Tibial artery (tissue), 4 donors: ENCODE measurements at regions not wholly inside any gene's neighbourhood (a gene's known extent, or its start where the extent isn't known, plus 50 kb on each side); places are given as distances from the start of the nearest gene placed in this dataset.

ENCODE experiments used
- DNase-seq, 2 donors: peaks; one replicate each; pipeline ENCODE4 v3.0.0-alpha.2; 2019
- H3K27ac ChIP-seq, 2 donors: fragments of 200-600 bp; sonication (generic) in 1 of 2; 1 replicate in 1 of 2; 2 replicates in 1 of 2; pipeline ENCODE4 v1.5.1; 2018 to 2019; ENCODE audit warnings: mild to moderate bottlenecking in 1 of 2
- H3K27me3 ChIP-seq, 2 donors: fragments of 200-600 bp; sonication (generic) in 1 of 2; one replicate each; pipeline versions ENCODE4 v1.5.1 to v1.6.0; 2016 to 2019
- H3K36me3 ChIP-seq, 3 donors: fragments of 200-600 bp; sonication (generic) in 2 of 3; one replicate each; pipeline ENCODE4 v1.5.1; 2016 to 2019; ENCODE audit warnings: mild to moderate bottlenecking in 2 of 3
- H3K4me1 ChIP-seq, 4 donors: fragments of 200-600 bp; sonication (generic) in 2 of 4; 1 replicate in 3 of 4; 2 replicates in 1 of 4; pipeline ENCODE4 v1.5.1; 2016 to 2019
- H3K4me3 ChIP-seq, 2 donors: fragments of 200-600 bp; sonication (generic) in 1 of 2; 1 replicate in 1 of 2; 2 replicates in 1 of 2; pipeline ENCODE4 v1.5.1; 2018 to 2019; ENCODE audit warnings: mild to moderate bottlenecking in 2 of 2
- H3K9me3 ChIP-seq, 3 donors: fragments of 200-600 bp; sonication (generic) in 1 of 3; one replicate each; pipeline ENCODE4 v1.5.1; 2016 to 2019
- intact Hi-C: fragments of 100-400 bp; cut with DNase I; formaldehyde crosslinking; loops from one replicate; pipeline ENCODE4 v1.15.0; 2023; ENCODE audit warnings: low total_unique reads
- TF ChIP-seq, protein P1 (sequence below), 2 experiments: fragments of 200-600 bp in 1 of 2; fragments of 450-650 bp in 1 of 2; IDR thresholded peaks; one replicate each; pipeline ENCODE4 v1.5.1; 2017 to 2019; ENCODE audit warnings: antibody characterized with exemption in 2 of 2, mild to moderate bottlenecking in 1 of 2, moderate library complexity in 1 of 2

DNA sequence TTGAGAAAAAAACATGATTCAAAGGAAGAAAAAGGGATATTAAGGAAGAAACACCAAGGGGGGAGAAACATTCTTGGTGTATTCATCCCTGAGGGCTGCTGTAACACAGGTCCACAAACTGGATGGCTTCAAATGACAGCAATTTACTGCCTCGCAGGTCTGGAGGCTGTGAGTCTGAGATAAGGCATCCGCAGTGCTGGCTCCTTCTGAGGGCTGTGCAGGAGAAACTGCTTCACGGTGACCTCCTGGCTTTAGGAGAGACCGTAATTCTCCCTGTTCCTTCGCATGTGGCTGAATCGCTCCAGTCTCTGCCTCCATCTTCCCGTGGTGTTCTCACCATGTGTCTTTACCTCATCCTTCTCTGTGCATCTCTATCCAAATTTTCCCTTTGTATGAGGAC lies 490.7 kb downstream of the EIPR1 start:
- TF ChIP-seq, protein P1, sequence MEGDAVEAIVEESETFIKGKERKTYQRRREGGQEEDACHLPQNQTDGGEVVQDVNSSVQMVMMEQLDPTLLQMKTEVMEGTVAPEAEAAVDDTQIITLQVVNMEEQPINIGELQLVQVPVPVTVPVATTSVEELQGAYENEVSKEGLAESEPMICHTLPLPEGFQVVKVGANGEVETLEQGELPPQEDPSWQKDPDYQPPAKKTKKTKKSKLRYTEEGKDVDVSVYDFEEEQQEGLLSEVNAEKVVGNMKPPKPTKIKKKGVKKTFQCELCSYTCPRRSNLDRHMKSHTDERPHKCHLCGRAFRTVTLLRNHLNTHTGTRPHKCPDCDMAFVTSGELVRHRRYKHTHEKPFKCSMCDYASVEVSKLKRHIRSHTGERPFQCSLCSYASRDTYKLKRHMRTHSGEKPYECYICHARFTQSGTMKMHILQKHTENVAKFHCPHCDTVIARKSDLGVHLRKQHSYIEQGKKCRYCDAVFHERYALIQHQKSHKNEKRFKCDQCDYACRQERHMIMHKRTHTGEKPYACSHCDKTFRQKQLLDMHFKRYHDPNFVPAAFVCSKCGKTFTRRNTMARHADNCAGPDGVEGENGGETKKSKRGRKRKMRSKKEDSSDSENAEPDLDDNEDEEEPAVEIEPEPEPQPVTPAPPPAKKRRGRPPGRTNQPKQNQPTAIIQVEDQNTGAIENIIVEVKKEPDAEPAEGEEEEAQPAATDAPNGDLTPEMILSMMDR (IDR thresholded peaks at IDR 0.05): no peak
- Histone ChIP-seq H3K36me3 (no peaks in the 10 kb centered on the region), H3K27me3 (no peaks in the 10 kb centered on the region), H3K27ac (no peak overlapping the region), H3K4me1 (no peaks in the 10 kb centered on the region), H3K9me3 (no peaks in the 10 kb centered on the region), H3K4me3 (no peak overlapping the region)
- intact Hi-C loops: no loop called here
- DNase-seq: peak in 1 of 2 donors; percentile 15

DNA sequence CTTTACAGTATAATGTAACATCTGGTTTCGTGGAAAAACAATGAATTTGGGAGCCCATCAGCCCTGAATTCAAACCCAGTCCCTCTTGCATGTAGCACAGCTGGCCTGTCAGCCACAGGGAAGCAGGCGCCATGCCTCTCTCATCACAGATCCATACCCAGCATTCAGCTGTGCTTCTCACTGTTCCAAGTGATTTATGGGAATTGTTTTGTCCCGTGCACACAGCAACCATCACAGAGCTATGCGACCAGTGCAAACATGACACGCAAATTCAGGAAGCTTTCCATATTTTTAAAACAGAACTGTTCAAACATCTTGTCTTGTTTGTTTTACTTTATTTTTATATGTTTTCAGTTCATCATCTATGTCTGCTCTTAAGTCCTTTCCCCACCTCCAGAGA lies 496.1 kb downstream of the EIPR1 start:
- H3K4me1 ChIP-seq: no peaks in the 10 kb centered on the region
- no peak overlapping the region for H3K4me3 ChIP-seq
- DNase-seq: no peak
- H3K9me3 ChIP-seq: peaks cover 0 to 6% (median 0%) of the 10 kb centered on the region in 3 donors
- TF ChIP-seq, protein P1 (IDR thresholded peaks at IDR 0.05): no peak
- no peaks in the 10 kb centered on the region for H3K36me3 ChIP-seq
- no peaks in the 10 kb centered on the region for H3K27me3 ChIP-seq
- intact Hi-C loops: no loop called here
- no peak overlapping the region for H3K27ac ChIP-seq

DNA sequence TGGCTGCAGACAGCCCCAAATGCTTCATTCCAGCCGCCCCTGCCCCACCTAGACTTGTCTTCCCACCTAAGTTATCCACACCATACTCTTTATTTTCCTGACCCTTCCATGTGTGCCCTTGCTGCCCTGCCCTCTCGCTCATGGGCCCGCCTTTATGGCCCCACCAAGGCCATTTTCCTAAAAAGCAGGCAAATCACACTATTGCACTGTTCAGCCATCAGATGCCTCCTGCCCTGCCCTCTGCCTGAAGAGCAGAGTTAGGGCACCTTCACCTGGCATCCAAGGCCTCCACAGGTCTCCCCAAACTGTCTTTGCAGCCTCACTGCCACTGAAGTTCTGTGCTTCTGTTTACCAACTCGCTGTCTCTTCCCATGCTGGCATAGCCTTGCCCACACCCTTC lies 496.7 kb downstream of the EIPR1 start:
- no peaks in the 10 kb centered on the region for H3K36me3 ChIP-seq
- intact Hi-C loops: no loop called here
- H3K9me3 ChIP-seq: peaks cover 0 to 6% (median 0%) of the 10 kb centered on the region in 3 donors
- H3K4me1 ChIP-seq: no peaks in the 10 kb centered on the region
- DNase-seq: peak in 1 of 2 donors; percentile 20
- H3K4me3 ChIP-seq: no peak overlapping the region
- TF ChIP-seq, protein P1 (IDR thresholded peaks at IDR 0.05): no peak
- H3K27me3 ChIP-seq: no peaks in the 10 kb centered on the region
- H3K27ac ChIP-seq: no peak overlapping the region

DNA sequence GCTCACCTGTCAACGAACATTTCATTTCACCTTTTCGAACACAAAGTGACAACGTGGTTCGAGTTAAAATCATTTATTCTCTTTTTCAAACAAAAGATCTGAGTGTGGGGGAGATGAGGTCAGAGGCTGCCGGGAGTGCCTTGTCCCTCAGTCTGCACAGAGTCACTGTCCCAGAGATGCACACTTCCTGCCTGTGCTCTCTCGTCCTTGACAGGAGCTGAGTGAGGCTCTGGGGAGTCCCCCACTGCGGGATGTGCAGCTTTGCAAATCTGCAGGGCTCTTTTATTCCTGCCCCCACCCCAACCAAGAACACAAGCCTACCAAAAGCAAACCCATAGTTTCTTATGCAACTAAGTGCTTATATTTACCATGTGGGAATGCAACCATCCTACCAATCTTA lies 497.8 kb downstream of the EIPR1 start:
- no peaks in the 10 kb centered on the region for H3K27me3 ChIP-seq
- peaks cover 0 to 6% (median 0%) of the 10 kb centered on the region in 3 donors for H3K9me3 ChIP-seq
- intact Hi-C loops: no loop called here
- no peaks in the 10 kb centered on the region for H3K36me3 ChIP-seq
- H3K27ac ChIP-seq: no peak overlapping the region
- peak in 1 of 2 donors; percentile 31 for DNase-seq
- no peak overlapping the region for H3K4me3 ChIP-seq
- TF ChIP-seq, protein P1 (IDR thresholded peaks at IDR 0.05): no peak
- no peaks in the 10 kb centered on the region for H3K4me1 ChIP-seq

DNA sequence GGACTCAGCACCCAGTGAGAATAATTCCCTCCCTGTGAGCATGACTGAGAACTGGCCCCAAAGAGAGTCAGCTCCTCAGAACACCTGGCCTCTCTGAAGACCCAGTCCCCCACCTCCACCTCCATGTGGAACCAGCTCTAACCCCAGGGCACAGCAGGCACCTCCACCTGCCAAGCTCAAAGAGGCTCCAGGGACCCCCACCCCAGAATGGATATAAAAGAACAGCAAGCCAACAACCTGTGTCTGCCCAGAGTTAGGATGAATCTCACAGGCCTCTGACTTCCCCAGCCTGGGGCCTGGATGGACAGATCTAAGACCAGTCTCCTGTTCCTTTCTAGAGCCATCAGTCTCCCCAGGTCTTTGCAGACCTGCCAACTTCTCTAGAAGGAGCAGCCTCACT lies 498.5 kb downstream of the EIPR1 start:
- peak in 1 of 2 donors; percentile 34 for DNase-seq
- intact Hi-C loops: no loop called here

More for the DNA sequence above, 498.5 kb downstream of the EIPR1 start:
- H3K4me1 ChIP-seq: no peaks in the 10 kb centered on the region
- H3K4me3 ChIP-seq: no peak overlapping the region
- no peak overlapping the region for H3K27ac ChIP-seq
- no peaks in the 10 kb centered on the region for H3K27me3 ChIP-seq
- no peaks in the 10 kb centered on the region for H3K36me3 ChIP-seq
- TF ChIP-seq, protein P1 (IDR thresholded peaks at IDR 0.05): no peak
- H3K9me3 ChIP-seq: peaks cover 0 to 6% (median 0%) of the 10 kb centered on the region in 3 donors
